HEK293T (cell line): ENCODE measurements at regions not wholly inside any gene's neighbourhood (a gene's known extent, or its start where the extent isn't known, plus 50 kb on each side); places are given as distances from the start of the nearest gene placed in this dataset.

Experiments
- ELF4 ChIP-seq: fragments of 450-650 bp; IDR thresholded peaks from 2 replicates; pipeline ENCODE4 v1.6.1; 2017; ENCODE audit warnings: antibody characterized with exemption
- FOXA1 ChIP-seq: fragments of 450-650 bp; IDR thresholded peaks from 2 replicates; pipeline ENCODE4 v1.6.1; 2016; ENCODE audit warnings: mild to moderate bottlenecking
- FOXM1 ChIP-seq: fragments of 450-650 bp; IDR thresholded peaks from 2 replicates; pipeline ENCODE4 v1.6.1; 2017; ENCODE audit warnings: mild to moderate bottlenecking, borderline replicate concordance
- TF ChIP-seq, protein P1 (sequence below): fragments of 450-650 bp; IDR thresholded peaks from 2 replicates; pipeline ENCODE4 v1.6.1; 2016

- TF ChIP-seq, protein P1, sequence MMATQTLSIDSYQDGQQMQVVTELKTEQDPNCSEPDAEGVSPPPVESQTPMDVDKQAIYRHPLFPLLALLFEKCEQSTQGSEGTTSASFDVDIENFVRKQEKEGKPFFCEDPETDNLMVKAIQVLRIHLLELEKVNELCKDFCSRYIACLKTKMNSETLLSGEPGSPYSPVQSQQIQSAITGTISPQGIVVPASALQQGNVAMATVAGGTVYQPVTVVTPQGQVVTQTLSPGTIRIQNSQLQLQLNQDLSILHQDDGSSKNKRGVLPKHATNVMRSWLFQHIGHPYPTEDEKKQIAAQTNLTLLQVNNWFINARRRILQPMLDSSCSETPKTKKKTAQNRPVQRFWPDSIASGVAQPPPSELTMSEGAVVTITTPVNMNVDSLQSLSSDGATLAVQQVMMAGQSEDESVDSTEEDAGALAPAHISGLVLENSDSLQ, result no peak
- no peak for TF ChIP-seq ELF4
- no peak for TF ChIP-seq FOXM1
- TF ChIP-seq FOXA1, result no peak
These were observed 78.5 kb upstream of the ALDH1A1 start for GRCh38 chr9:73031350-73031749.
